Activated CD8-positive, alpha-beta T cell treated with anti-CD3 and anti-CD28 coated beads for 36 hours (primary cell): ENCODE measurements at regions not wholly inside any gene's neighbourhood (a gene's known extent, or its start where the extent isn't known, plus 50 kb on each side); places are given as distances from the start of the nearest gene placed in this dataset.
A peak's percentile ranks its signal among the peaks of the same experiment; 100 is the strongest.
"Not testable (repeated sequence)": the region's sequence is repeated elsewhere in the genome, so short reads cannot be mapped to it uniquely, and the experiment has no call there.

ENCODE experiments used
- ATAC-seq: fragments of 200-7000 bp; cut with Tn5 transposase; one replicate; pipeline ENCODE4 v1.10.0; 2021; ENCODE audit warnings: mild to moderate bottlenecking, moderate library complexity
- CTCF ChIA-PET: fragments of 350-600 bp; sonication (Branson Sonifier 250); formaldehyde crosslinking; loops from one replicate; lab custom pipeline; 2021; ENCODE audit warnings: antibody characterized with exemption; lab: Charles Lee
- POLR2A ChIA-PET: fragments of 350-600 bp; sonication (Branson Sonifier 250); formaldehyde crosslinking; loops from one replicate; lab custom pipeline; 2021; ENCODE audit warnings: antibody characterized with exemption; lab: Charles Lee
- DNase-seq: peaks from one replicate; pipeline ENCODE4 v3.0.0-alpha.2; 2020
- H3K27ac Mint-ChIP-seq: one replicate; pipeline ENCODE4 v1.8.0; 2021; ENCODE audit warnings: mild to moderate bottlenecking, mixed read lengths
- H3K27me3 Mint-ChIP-seq: one replicate; pipeline ENCODE4 v1.8.0; 2021; ENCODE audit warnings: mixed read lengths
- H3K36me3 Mint-ChIP-seq: one replicate; pipeline ENCODE4 v1.8.0; 2021; ENCODE audit warnings: low read depth, mixed read lengths
- H3K4me1 Mint-ChIP-seq: one replicate; pipeline ENCODE4 v1.8.0; 2021; ENCODE audit warnings: low read depth, mixed read lengths
- H3K4me3 Mint-ChIP-seq: one replicate; pipeline ENCODE4 v1.8.0; 2021; ENCODE audit warnings: mild to moderate bottlenecking, moderate library complexity, mixed read lengths
- H3K9me3 Mint-ChIP-seq: one replicate; pipeline ENCODE4 v1.8.0; 2021; ENCODE audit warnings: mixed read lengths
- CTCF ChIP-seq: fragments of 200-600 bp; IDR thresholded peaks from one replicate; pipeline ENCODE4 v1.8.0; 2022; ENCODE audit warnings: antibody characterized with exemption, mild to moderate bottlenecking
- intact Hi-C: fragments of 100-400 bp; cut with micrococcal nuclease; formaldehyde crosslinking; loops from one replicate; pipeline ENCODE4 v1.10.0; 2022

GRCh38 chr21:8411139-8411671, 2110.2 kb upstream of the TPTE start:
- POLR2A ChIA-PET, ATAC-seq: not testable (repeated sequence)

GRCh38 chr21:8419925-8420560, 2101.3 kb upstream of the TPTE start:
- DNase-seq, POLR2A ChIA-PET, H3K27ac Mint-ChIP-seq, CTCF ChIA-PET, H3K36me3 Mint-ChIP-seq, H3K4me1 Mint-ChIP-seq, intact Hi-C loops, H3K9me3 Mint-ChIP-seq, H3K4me3 Mint-ChIP-seq, H3K27me3 Mint-ChIP-seq: not testable (repeated sequence)
- TF ChIP-seq CTCF: peak; percentile 20
- peak; percentile 81 for ATAC-seq

More at GRCh38 chr21:8411139-8411671, 2110.2 kb upstream of the TPTE start:
- DNase-seq, H3K4me3 Mint-ChIP-seq, H3K36me3 Mint-ChIP-seq, H3K4me1 Mint-ChIP-seq, CTCF ChIA-PET, H3K9me3 Mint-ChIP-seq, intact Hi-C loops, H3K27ac Mint-ChIP-seq, H3K27me3 Mint-ChIP-seq: not testable (repeated sequence)

GRCh38 chr21:8427790-8428667, 2093.4 kb upstream of the TPTE start:
- H3K27me3 Mint-ChIP-seq, H3K36me3 Mint-ChIP-seq, H3K4me1 Mint-ChIP-seq, POLR2A ChIA-PET, H3K27ac Mint-ChIP-seq, intact Hi-C loops, CTCF ChIA-PET, H3K4me3 Mint-ChIP-seq, H3K9me3 Mint-ChIP-seq, DNase-seq: not testable (repeated sequence)
- ATAC-seq: peak; percentile 51

- ATAC-seq: peak; percentile 62
- H3K4me1 Mint-ChIP-seq, DNase-seq, H3K27ac Mint-ChIP-seq, H3K27me3 Mint-ChIP-seq, H3K36me3 Mint-ChIP-seq, POLR2A ChIA-PET, intact Hi-C loops, H3K4me3 Mint-ChIP-seq, CTCF ChIA-PET, H3K9me3 Mint-ChIP-seq: not testable (repeated sequence)
Observed at GRCh38 chr21:8428668-8429456, 2092.5 kb upstream of the TPTE start.

- H3K4me3 Mint-ChIP-seq, DNase-seq, H3K27ac Mint-ChIP-seq, ATAC-seq, H3K4me1 Mint-ChIP-seq, H3K27me3 Mint-ChIP-seq, H3K36me3 Mint-ChIP-seq, POLR2A ChIA-PET, H3K9me3 Mint-ChIP-seq, CTCF ChIA-PET, intact Hi-C loops: not testable (repeated sequence)
Observed at GRCh38 chr21:8434710-8435109, 2086.7 kb upstream of the TPTE start.

GRCh38 chr21:8443093-8443492, 2078.3 kb upstream of the TPTE start:
- intact Hi-C loops: not testable (repeated sequence)

GRCh38 chr21:8449807-8450206, 2071.6 kb upstream of the TPTE start:
- H3K9me3 Mint-ChIP-seq, H3K4me1 Mint-ChIP-seq, H3K36me3 Mint-ChIP-seq, H3K27ac Mint-ChIP-seq, intact Hi-C loops, DNase-seq, H3K27me3 Mint-ChIP-seq, CTCF ChIA-PET, POLR2A ChIA-PET, H3K4me3 Mint-ChIP-seq, ATAC-seq: not testable (repeated sequence)

More at GRCh38 chr21:8443093-8443492, 2078.3 kb upstream of the TPTE start:
- CTCF ChIA-PET, POLR2A ChIA-PET, H3K4me3 Mint-ChIP-seq, H3K9me3 Mint-ChIP-seq, H3K36me3 Mint-ChIP-seq, H3K27ac Mint-ChIP-seq, DNase-seq, H3K27me3 Mint-ChIP-seq, ATAC-seq, H3K4me1 Mint-ChIP-seq: not testable (repeated sequence)

- DNase-seq, CTCF ChIA-PET, ATAC-seq, intact Hi-C loops, H3K9me3 Mint-ChIP-seq, H3K27ac Mint-ChIP-seq, POLR2A ChIA-PET, H3K36me3 Mint-ChIP-seq, H3K27me3 Mint-ChIP-seq, H3K4me1 Mint-ChIP-seq, H3K4me3 Mint-ChIP-seq: not testable (repeated sequence)
Observed at GRCh38 chr21:8455279-8456128, 2065.9 kb upstream of the TPTE start.

GRCh38 chr21:8464403-8465152, 2056.8 kb upstream of the TPTE start:
- H3K4me3 Mint-ChIP-seq, H3K27ac Mint-ChIP-seq, POLR2A ChIA-PET, H3K4me1 Mint-ChIP-seq, intact Hi-C loops, DNase-seq, CTCF ChIA-PET, H3K9me3 Mint-ChIP-seq, H3K36me3 Mint-ChIP-seq, H3K27me3 Mint-ChIP-seq: not testable (repeated sequence)
- peak; percentile 77 for ATAC-seq
